Naive thymus-derived CD4-positive, alpha-beta T cell (primary cell): ENCODE measurements at regions not wholly inside any gene's neighbourhood (a gene's known extent, or its start where the extent isn't known, plus 50 kb on each side); places are given as distances from the start of the nearest gene placed in this dataset.

ENCODE experiments used
- ATAC-seq: fragments of 150-1000 bp; cut with Tn5 transposase; 2 replicates; pipeline ENCODE4 v1.10.0; 2021; ENCODE audit warnings: mild to moderate bottlenecking, moderate library complexity
- CTCF ChIA-PET: fragments of 350-600 bp; sonication (Branson Sonifier 250); formaldehyde crosslinking; loops from one replicate; lab custom pipeline; 2021; ENCODE audit warnings: antibody characterized with exemption; lab: Charles Lee
- POLR2A ChIA-PET: fragments of 350-600 bp; sonication (Branson Sonifier 250); formaldehyde crosslinking; loops from one replicate; lab custom pipeline; 2021; ENCODE audit warnings: antibody characterized with exemption, inconsistent platforms; lab: Charles Lee
- DNase-seq, 9 donors: peaks; one replicate each; pipeline versions ENCODE4 v3.0.0 to v3.0.0-alpha.2; 2020 to 2022; ENCODE audit warnings: mixed read lengths in 1 of 9
- H3K27ac ChIP-seq: one replicate; pipeline ENCODE4 v1.7.0; 2013; ENCODE audit warnings: mild to moderate bottlenecking, low read depth, low read length, moderate library complexity
- H3K27me3 ChIP-seq, 2 donors: one replicate each; pipeline ENCODE4 v1.7.0; 2013; ENCODE audit warnings: low read length in 2 of 2, mild to moderate bottlenecking in 2 of 2, moderate library complexity in 2 of 2; ENCODE audit not compliant: control insufficient read depth in 2 of 2, insufficient read depth in 2 of 2
- H3K36me3 ChIP-seq, 3 experiments: 1 replicate in 2 of 3; 2 replicates in 1 of 3; pipeline ENCODE4 v1.7.0; 2013; ENCODE audit warnings: low read length in 3 of 3, mild to moderate bottlenecking in 3 of 3, moderate library complexity in 1 of 3; ENCODE audit not compliant: insufficient read depth in 3 of 3, control insufficient read depth in 2 of 3
- H3K4me1 ChIP-seq, 2 donors: one replicate each; pipeline ENCODE4 v1.7.0; 2013; ENCODE audit warnings: low read length in 2 of 2, mild to moderate bottlenecking in 2 of 2, moderate library complexity in 1 of 2; ENCODE audit not compliant: control insufficient read depth in 2 of 2, insufficient read depth in 2 of 2
- H3K4me3 ChIP-seq: 2 replicates; pipeline ENCODE4 v1.7.0; 2013; ENCODE audit warnings: mild to moderate bottlenecking, low read length
- H3K9me3 ChIP-seq, 3 experiments: 1 replicate in 2 of 3; 2 replicates in 1 of 3; pipeline ENCODE4 v1.7.0; 2013; ENCODE audit warnings: low read length in 3 of 3; ENCODE audit not compliant: control insufficient read depth in 2 of 3
- H3K27ac Mint-ChIP-seq, 9 donors: one replicate each; pipeline ENCODE4 v1.8.0; 2020 to 2022; ENCODE audit warnings: mixed read lengths in 9 of 9, mild to moderate bottlenecking in 8 of 9, moderate library complexity in 5 of 9, inconsistent platforms in 2 of 9
- H3K27me3 Mint-ChIP-seq, 5 donors: one replicate each; pipeline ENCODE4 v1.8.0; 2021 to 2022; ENCODE audit warnings: mixed read lengths in 5 of 5, mild to moderate bottlenecking in 1 of 5
- H3K36me3 Mint-ChIP-seq, 5 donors: one replicate each; pipeline ENCODE4 v1.8.0; 2020 to 2022; ENCODE audit warnings: mixed read lengths in 5 of 5, mild to moderate bottlenecking in 3 of 5, inconsistent platforms in 1 of 5
- H3K4me1 Mint-ChIP-seq, 7 donors: one replicate each; pipeline ENCODE4 v1.8.0; 2020 to 2022; ENCODE audit warnings: mixed read lengths in 7 of 7, mild to moderate bottlenecking in 3 of 7, inconsistent platforms in 1 of 7
- H3K4me3 Mint-ChIP-seq, 10 donors: one replicate each; pipeline ENCODE4 v1.8.0; 2020 to 2022; ENCODE audit warnings: mild to moderate bottlenecking in 10 of 10, mixed read lengths in 10 of 10, moderate library complexity in 6 of 10, inconsistent platforms in 2 of 10
- H3K9me3 Mint-ChIP-seq, 11 donors: one replicate each; pipeline ENCODE4 v1.8.0; 2020 to 2022; ENCODE audit warnings: mixed read lengths in 11 of 11, mild to moderate bottlenecking in 4 of 11, inconsistent platforms in 1 of 11, moderate library complexity in 1 of 11
- intact Hi-C, 2 donors: fragments of 100-400 bp; cut with micrococcal nuclease; formaldehyde crosslinking; loops; one replicate each; pipeline ENCODE4 v1.15.1; 2023

GRCh38 chr16:51592001-51592501 lies 441.0 kb upstream of the SALL1 start:
- intact Hi-C loops = no loop called here
- H3K9me3 Mint-ChIP-seq = peaks cover 0 to 8% (median 4%) of the 10 kb centered on the region in 11 donors
- no peak overlapping the region for H3K4me3 Mint-ChIP-seq
- CTCF ChIA-PET = no interaction called here
- POLR2A ChIA-PET = no interaction called here
- H3K27me3 ChIP-seq = no peaks in the 10 kb centered on the region
- DNase-seq (no peak), ATAC-seq (no peak)
- no peaks in the 10 kb centered on the region for H3K4me1 Mint-ChIP-seq
- H3K4me3 ChIP-seq = no peak overlapping the region
- H3K27ac ChIP-seq = no peak overlapping the region
- no peaks in the 10 kb centered on the region for H3K4me1 ChIP-seq
- H3K9me3 ChIP-seq = peaks cover 0 to 4% (median 0%) of the 10 kb centered on the region in 3 experiments
- peaks cover 0 to 4% (median 0%) of the 10 kb centered on the region in 5 donors for H3K27me3 Mint-ChIP-seq
- H3K27ac Mint-ChIP-seq = no peak overlapping the region
- H3K36me3 ChIP-seq = no peaks in the 10 kb centered on the region
- no peaks in the 10 kb centered on the region for H3K36me3 Mint-ChIP-seq

- H3K27ac Mint-ChIP-seq = no peak overlapping the region
- intact Hi-C loops = no loop called here
- no peak for DNase-seq
Observed at GRCh38 chr16:51591480-51591879, 440.4 kb upstream of the SALL1 start.

GRCh38 chr16:51579652-51580360 lies 428.7 kb upstream of the SALL1 start:
- ChIA-PET CTCF (no interaction called here), POLR2A (no interaction called here)
- Mint-ChIP-seq H3K9me3 (peaks cover 0 to 17% (median 8%) of the 10 kb centered on the region in 11 donors), H3K4me3 (no peak overlapping the region), H3K27me3 (peaks cover 0 to 4% (median 0%) of the 10 kb centered on the region in 5 donors), H3K4me1 (peaks cover 0 to 2% (median 0%) of the 10 kb centered on the region in 7 donors), H3K36me3 (peaks cover 0 to 4% (median 0%) of the 10 kb centered on the region in 5 donors), H3K27ac (no peak overlapping the region)
- Histone ChIP-seq H3K36me3 (no peaks in the 10 kb centered on the region), H3K4me3 (no peak overlapping the region), H3K9me3 (no peaks in the 10 kb centered on the region), H3K27ac (no peak overlapping the region), H3K27me3 (no peaks in the 10 kb centered on the region), H3K4me1 (no peaks in the 10 kb centered on the region)
- ATAC-seq = no peak
- DNase-seq = no peak
- intact Hi-C loops = no loop called here

More at GRCh38 chr16:51591480-51591879, 440.4 kb upstream of the SALL1 start:
- H3K4me1 ChIP-seq = no peaks in the 10 kb centered on the region
- CTCF ChIA-PET = no interaction called here
- H3K4me3 ChIP-seq = no peak overlapping the region
- H3K36me3 Mint-ChIP-seq = no peaks in the 10 kb centered on the region
- no peak overlapping the region for H3K27ac ChIP-seq
- H3K4me1 Mint-ChIP-seq = no peaks in the 10 kb centered on the region
- H3K4me3 Mint-ChIP-seq = no peak overlapping the region
- H3K27me3 ChIP-seq = no peaks in the 10 kb centered on the region
- POLR2A ChIA-PET = no interaction called here
- ATAC-seq = no peak
- peaks cover 0 to 4% (median 0%) of the 10 kb centered on the region in 3 experiments for H3K9me3 ChIP-seq
- H3K27me3 Mint-ChIP-seq = peaks cover 0 to 4% (median 0%) of the 10 kb centered on the region in 5 donors
- peaks cover 0 to 5% (median 3%) of the 10 kb centered on the region in 11 donors for H3K9me3 Mint-ChIP-seq
- no peaks in the 10 kb centered on the region for H3K36me3 ChIP-seq

GRCh38 chr16:51577621-51578303 lies 426.7 kb upstream of the SALL1 start:
- Mint-ChIP-seq H3K9me3 (peaks cover 0 to 21% (median 11%) of the 10 kb centered on the region in 11 donors), H3K36me3 (peaks cover 0 to 6% (median 0%) of the 10 kb centered on the region in 5 donors), H3K27me3 (peaks cover 0 to 12% (median 0%) of the 10 kb centered on the region in 5 donors), H3K4me1 (peaks cover 0 to 2% (median 0%) of the 10 kb centered on the region in 7 donors), H3K4me3 (no peak overlapping the region), H3K27ac (no peak overlapping the region)
- no peaks in the 10 kb centered on the region for H3K9me3 ChIP-seq
- ATAC-seq = no peak
- H3K27ac ChIP-seq = no peak overlapping the region
- ChIA-PET POLR2A (no interaction called here), CTCF (no interaction called here)
- intact Hi-C loops = no loop called here
- H3K36me3 ChIP-seq = no peaks in the 10 kb centered on the region
- DNase-seq = no peak
- H3K27me3 ChIP-seq = no peaks in the 10 kb centered on the region
- no peak overlapping the region for H3K4me3 ChIP-seq
- no peaks in the 10 kb centered on the region for H3K4me1 ChIP-seq

- Mint-ChIP-seq H3K36me3 (peaks cover 0 to 6% (median 0%) of the 10 kb centered on the region in 5 donors), H3K9me3 (peaks cover 2 to 21% (median 12%) of the 10 kb centered on the region in 11 donors), H3K27ac (no peak overlapping the region), H3K27me3 (peaks cover 0 to 12% (median 0%) of the 10 kb centered on the region in 5 donors), H3K4me1 (peaks cover 0 to 2% (median 0%) of the 10 kb centered on the region in 7 donors), H3K4me3 (no peak overlapping the region)
- Histone ChIP-seq H3K4me1 (no peaks in the 10 kb centered on the region), H3K9me3 (no peaks in the 10 kb centered on the region), H3K4me3 (no peak overlapping the region), H3K36me3 (no peaks in the 10 kb centered on the region), H3K27ac (no peak overlapping the region), H3K27me3 (no peaks in the 10 kb centered on the region)
- DNase-seq (no peak), ATAC-seq (no peak)
- CTCF ChIA-PET = no interaction called here
- POLR2A ChIA-PET = no interaction called here
- intact Hi-C loops = no loop called here
Observed at GRCh38 chr16:51576498-51577195, 425.6 kb upstream of the SALL1 start.

- POLR2A ChIA-PET = no interaction called here
- Histone ChIP-seq H3K4me1 (no peaks in the 10 kb centered on the region), H3K9me3 (no peaks in the 10 kb centered on the region), H3K36me3 (no peaks in the 10 kb centered on the region), H3K27me3 (no peaks in the 10 kb centered on the region), H3K4me3 (no peak overlapping the region), H3K27ac (no peak overlapping the region)
- no peak for ATAC-seq
- no peak for DNase-seq
- CTCF ChIA-PET = no interaction called here
- H3K4me3 Mint-ChIP-seq = no peak overlapping the region
- intact Hi-C loops = no loop called here
- peaks cover 0 to 12% (median 0%) of the 10 kb centered on the region in 5 donors for H3K27me3 Mint-ChIP-seq
- no peak overlapping the region for H3K27ac Mint-ChIP-seq
- H3K4me1 Mint-ChIP-seq = peaks cover 0 to 2% (median 0%) of the 10 kb centered on the region in 7 donors
- peaks cover 0 to 6% (median 0%) of the 10 kb centered on the region in 5 donors for H3K36me3 Mint-ChIP-seq
- H3K9me3 Mint-ChIP-seq = peaks cover 2 to 18% (median 12%) of the 10 kb centered on the region in 11 donors
Observed at GRCh38 chr16:51573191-51573590, 422.1 kb upstream of the SALL1 start.
